Kidney epithelial cell (primary cell): ENCODE measurements at regions not wholly inside any gene's neighbourhood (a gene's known extent, or its start where the extent isn't known, plus 50 kb on each side); places are given as distances from the start of the nearest gene placed in this dataset.

Source experiments
- DNase-seq: peaks from one replicate; pipeline ENCODE4 v3.0.0-alpha.2; 2010; ENCODE audit warnings: low read depth
- H3K27me3 ChIP-seq: 2 replicates; pipeline ENCODE4 v1.6.0; 2011; ENCODE audit warnings: low read length; ENCODE audit not compliant: control insufficient read depth, insufficient read depth
- H3K36me3 ChIP-seq: 2 replicates; pipeline ENCODE4 v1.5.1; 2011; ENCODE audit warnings: low read length; ENCODE audit not compliant: control insufficient read depth, insufficient read depth
- H3K4me3 ChIP-seq: 2 replicates; pipeline ENCODE4 v1.5.1; 2011; ENCODE audit warnings: low read depth, mild to moderate bottlenecking, control low read depth, low read length
- CTCF ChIP-seq: IDR thresholded peaks from 2 replicates; pipeline ENCODE4 v1.5.1; 2011; ENCODE audit warnings: mild to moderate bottlenecking, moderate library complexity, low read length, control low read depth, inconsistent platforms; ENCODE audit not compliant: insufficient read depth, poor library complexity, severe bottlenecking

GRCh38 chr21:43351501-43352153, 75.3 kb downstream of the SIK1 start:
- no peaks in the 10 kb centered on the region for H3K36me3 ChIP-seq
- DNase-seq = no peak
- TF ChIP-seq CTCF = no peak
- no peak overlapping the region for H3K4me3 ChIP-seq
- peaks cover 5% of the 10 kb centered on the region for H3K27me3 ChIP-seq

GRCh38 chr21:43349644-43350043, 77.3 kb downstream of the SIK1 start:
- no peak for DNase-seq
- H3K4me3 ChIP-seq = no peak overlapping the region
- H3K27me3 ChIP-seq = peaks cover under 1% of the 10 kb centered on the region
- TF ChIP-seq CTCF = no peak
- H3K36me3 ChIP-seq = no peaks in the 10 kb centered on the region

DNA sequence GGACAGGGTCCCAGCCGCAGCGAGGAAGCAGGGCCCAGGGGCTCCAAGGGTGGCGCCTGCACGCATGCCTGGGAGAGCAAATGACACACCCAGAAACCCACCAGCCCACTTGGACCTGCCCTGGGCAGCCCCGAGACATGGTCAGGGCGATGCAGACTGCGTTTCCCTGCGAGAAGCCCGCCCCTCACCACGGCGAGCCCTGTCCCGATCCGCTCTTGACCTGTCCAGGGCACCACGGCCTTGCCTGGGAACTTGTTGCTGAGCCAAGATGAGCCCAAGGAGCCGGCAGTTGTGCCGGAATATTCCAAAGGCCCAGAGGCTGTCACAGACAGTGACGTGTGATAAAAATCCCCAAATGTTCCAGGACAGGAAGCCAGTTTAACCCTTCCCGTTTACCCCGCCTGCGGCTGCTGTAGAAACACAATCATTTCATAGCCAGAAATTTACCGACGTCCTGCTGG, 78.1 kb downstream of the SIK1 start:
- no peak for TF ChIP-seq CTCF
- Histone ChIP-seq H3K4me3 (no peak overlapping the region), H3K27me3 (no peaks in the 10 kb centered on the region), H3K36me3 (no peaks in the 10 kb centered on the region)
- no peak for DNase-seq

DNA sequence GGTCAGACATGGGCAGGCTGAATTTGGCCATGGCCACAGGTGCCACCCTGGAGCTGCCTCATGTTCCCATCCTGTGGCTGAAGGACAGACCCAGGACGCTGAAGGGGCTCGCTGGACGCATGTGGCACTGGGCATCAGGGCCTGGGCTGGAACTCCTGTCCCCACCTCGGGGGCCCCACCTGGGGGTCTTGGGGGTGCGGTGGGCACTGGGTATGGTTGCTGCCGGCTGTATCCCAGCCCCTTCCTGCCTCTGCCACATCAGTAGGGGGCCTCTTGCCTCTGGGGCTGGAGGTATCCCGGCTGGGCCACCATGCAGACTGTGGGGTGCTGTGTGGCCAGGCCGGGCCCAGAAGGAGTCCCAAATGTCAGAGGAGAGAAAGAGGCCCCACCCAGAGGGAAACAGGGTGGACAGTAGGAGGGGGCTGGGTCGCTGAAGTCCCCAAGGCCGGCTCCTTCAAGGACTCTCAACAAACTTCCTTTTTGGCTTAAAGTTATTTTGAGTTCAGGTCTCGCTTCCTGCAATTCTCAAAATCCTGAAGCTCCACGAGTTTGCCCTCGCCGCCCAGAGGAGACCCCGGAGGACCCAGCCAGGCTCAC, 78.7 kb downstream of the SIK1 start:
- no peaks in the 10 kb centered on the region for H3K27me3 ChIP-seq
- H3K36me3 ChIP-seq = no peaks in the 10 kb centered on the region
- H3K4me3 ChIP-seq = no peak overlapping the region
- DNase-seq = no peak
- TF ChIP-seq CTCF = no peak

DNA sequence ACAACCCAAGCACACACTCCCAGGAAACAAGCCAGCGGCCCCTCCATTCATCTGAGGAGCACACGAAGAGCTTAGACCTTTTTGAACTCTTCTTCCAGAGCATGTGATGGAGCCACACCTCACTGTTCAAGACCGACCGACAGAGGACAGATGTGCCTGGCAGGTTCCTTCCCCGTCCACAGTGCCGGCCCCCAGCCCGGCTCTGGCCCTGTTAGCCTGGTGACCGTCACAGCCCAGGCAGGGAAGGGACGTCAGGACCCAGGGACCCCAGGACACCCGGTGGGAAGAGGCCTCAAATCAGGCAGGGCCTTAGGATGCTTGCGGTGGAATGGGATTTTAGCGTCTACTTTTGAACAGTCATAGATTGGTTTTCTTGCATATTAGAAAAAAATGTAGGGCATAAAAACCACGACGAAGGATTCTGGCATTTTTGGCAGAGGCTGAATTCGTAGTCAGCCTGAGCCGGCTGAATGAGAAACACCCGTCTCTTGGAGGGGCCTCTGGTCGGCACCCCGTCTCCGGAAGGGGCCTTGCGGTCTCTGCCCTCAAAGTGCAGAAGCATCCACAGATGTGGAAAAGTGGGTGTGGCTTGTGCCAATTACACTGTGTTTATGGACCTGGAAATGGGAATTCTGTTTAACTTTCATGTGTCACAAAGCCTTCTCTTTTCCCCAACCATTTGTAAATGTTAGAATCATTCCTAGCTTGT, 79.3 kb downstream of the SIK1 start:
- H3K27me3 ChIP-seq = no peaks in the 10 kb centered on the region
- no peak for TF ChIP-seq CTCF
- H3K4me3 ChIP-seq = no peak overlapping the region
- DNase-seq = no peak
- no peaks in the 10 kb centered on the region for H3K36me3 ChIP-seq
